ENCODE measurements at regions not wholly inside any gene's neighbourhood (a gene's known extent, or its start where the extent isn't known, plus 50 kb on each side); places are given as distances from the start of the nearest gene placed in this dataset.

DNA sequence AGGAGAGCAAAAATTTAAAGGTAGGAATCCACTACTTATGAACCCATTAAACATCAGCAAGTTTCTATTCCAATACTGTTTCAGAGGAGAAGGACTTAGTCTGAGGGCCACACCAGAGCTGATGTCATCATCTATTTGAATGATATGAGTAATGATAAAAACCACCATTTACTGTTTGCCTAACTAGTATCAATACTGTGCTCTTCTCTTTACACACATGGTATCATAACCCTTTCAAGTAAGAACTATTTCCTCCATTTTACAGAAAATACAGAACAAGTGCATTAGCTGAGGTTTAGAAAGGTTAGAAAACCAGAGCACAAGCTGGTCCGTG is 651.3 kb upstream of the KIRREL3 start:
- no peaks in the 10 kb centered on the region for H3K27me3 ChIP-seq (ENCODE audit: low read depth, low read length)
- no peaks in the 10 kb centered on the region for H3K4me1 ChIP-seq (ENCODE audit: low read length)
- H3K9ac ChIP-seq (ENCODE audit: low read length): no peak overlapping the region
- H3K9me3 ChIP-seq (ENCODE audit: insufficient read depth, low read length): no peaks in the 10 kb centered on the region
- H3K36me3 ChIP-seq (replicated peaks; ENCODE audit: low read depth, low read length): no peaks in the 10 kb centered on the region
- H3K27ac ChIP-seq (ENCODE audit: low read length): no peak overlapping the region
- no peaks in the 10 kb centered on the region for H4K20me1 ChIP-seq (ENCODE audit: insufficient read depth, low read length)
- no peak overlapping the region for H2AFZ ChIP-seq (ENCODE audit: low read depth, low read length)
- no peak for TF ChIP-seq EZH2phosphoT487 (IDR thresholded peaks at IDR 0.05; ENCODE audit: low read depth)
- TF ChIP-seq, protein P1, sequence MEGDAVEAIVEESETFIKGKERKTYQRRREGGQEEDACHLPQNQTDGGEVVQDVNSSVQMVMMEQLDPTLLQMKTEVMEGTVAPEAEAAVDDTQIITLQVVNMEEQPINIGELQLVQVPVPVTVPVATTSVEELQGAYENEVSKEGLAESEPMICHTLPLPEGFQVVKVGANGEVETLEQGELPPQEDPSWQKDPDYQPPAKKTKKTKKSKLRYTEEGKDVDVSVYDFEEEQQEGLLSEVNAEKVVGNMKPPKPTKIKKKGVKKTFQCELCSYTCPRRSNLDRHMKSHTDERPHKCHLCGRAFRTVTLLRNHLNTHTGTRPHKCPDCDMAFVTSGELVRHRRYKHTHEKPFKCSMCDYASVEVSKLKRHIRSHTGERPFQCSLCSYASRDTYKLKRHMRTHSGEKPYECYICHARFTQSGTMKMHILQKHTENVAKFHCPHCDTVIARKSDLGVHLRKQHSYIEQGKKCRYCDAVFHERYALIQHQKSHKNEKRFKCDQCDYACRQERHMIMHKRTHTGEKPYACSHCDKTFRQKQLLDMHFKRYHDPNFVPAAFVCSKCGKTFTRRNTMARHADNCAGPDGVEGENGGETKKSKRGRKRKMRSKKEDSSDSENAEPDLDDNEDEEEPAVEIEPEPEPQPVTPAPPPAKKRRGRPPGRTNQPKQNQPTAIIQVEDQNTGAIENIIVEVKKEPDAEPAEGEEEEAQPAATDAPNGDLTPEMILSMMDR (IDR thresholded peaks at IDR 0.05; ENCODE audit: low read depth, low read length): no peak
- H3K4me2 ChIP-seq (ENCODE audit: low read length): no peak overlapping the region
- H3K79me2 ChIP-seq (ENCODE audit: low read length): no peaks in the 10 kb centered on the region
- no peak overlapping the region for H3K4me3 ChIP-seq (ENCODE audit: low read length)

DNA sequence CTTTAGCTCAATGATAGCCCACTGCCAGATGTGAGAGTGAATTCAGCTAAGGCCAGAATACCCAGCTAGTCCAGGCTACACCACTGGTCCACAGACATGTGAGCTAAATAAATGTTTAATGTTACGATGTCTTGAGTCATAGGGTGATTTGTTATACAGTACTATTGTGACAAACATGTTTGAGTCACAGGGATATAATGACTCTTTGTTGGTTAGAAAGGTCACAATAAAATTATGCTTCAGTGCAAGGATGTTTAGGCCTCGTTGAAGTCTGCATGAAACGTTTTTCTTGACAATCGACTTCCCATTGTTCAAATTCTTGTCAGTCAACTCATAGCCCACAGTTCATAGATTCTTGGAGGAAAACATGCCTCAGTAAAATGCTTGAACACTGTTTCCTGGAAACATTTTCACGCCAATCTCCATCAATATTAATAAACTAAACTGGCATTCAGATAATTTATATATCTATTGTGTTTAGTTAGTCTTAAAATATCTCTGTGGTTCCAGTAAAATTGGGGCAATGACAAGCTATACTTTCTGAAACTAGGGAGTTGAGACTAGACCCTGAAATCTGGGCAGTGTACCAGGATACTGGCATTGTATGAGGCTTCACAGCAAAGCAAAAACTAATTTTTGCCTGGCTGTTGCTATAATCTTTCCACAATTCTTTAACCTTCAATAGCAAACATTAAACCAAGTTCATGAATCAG is 650.8 kb upstream of the KIRREL3 start:
- H4K20me1 ChIP-seq (ENCODE audit: insufficient read depth, low read length): no peaks in the 10 kb centered on the region
- H2AFZ ChIP-seq (ENCODE audit: low read depth, low read length): no peak overlapping the region
- no peak for TF ChIP-seq EZH2phosphoT487 (IDR thresholded peaks at IDR 0.05; ENCODE audit: low read depth)
- TF ChIP-seq, protein P1 (IDR thresholded peaks at IDR 0.05; ENCODE audit: low read depth, low read length): no peak
- H3K4me2 ChIP-seq (ENCODE audit: low read length): no peak overlapping the region
- H3K9me3 ChIP-seq (ENCODE audit: insufficient read depth, low read length): no peaks in the 10 kb centered on the region
- H3K9ac ChIP-seq (ENCODE audit: low read length): no peak overlapping the region
- no peaks in the 10 kb centered on the region for H3K36me3 ChIP-seq (replicated peaks; ENCODE audit: low read depth, low read length)
- no peak overlapping the region for H3K27ac ChIP-seq (ENCODE audit: low read length)
- no peaks in the 10 kb centered on the region for H3K27me3 ChIP-seq (ENCODE audit: low read depth, low read length)
- H3K4me1 ChIP-seq (ENCODE audit: low read length): no peaks in the 10 kb centered on the region
- H3K79me2 ChIP-seq (ENCODE audit: low read length): no peaks in the 10 kb centered on the region
- H3K4me3 ChIP-seq (ENCODE audit: low read length): no peak overlapping the region

DNA sequence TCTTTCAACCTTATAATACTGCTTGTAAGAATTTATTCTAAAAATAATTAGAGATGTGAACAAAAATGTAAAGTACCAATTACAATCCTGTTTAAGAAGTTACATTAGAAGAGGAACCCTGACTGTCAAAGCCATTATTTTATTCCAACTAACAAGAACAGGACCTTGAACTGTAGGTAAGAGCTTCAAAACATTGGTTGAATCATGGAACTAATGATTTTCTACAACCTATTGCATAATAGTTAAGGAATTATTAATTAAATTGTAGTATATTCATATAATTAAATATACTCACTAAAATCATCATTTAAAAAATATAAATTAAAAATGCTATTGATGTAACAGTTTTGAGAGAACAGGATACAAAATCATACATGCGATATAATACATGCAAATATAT is 649.4 kb upstream of the KIRREL3 start:
- H3K79me2 ChIP-seq (ENCODE audit: low read length): no peaks in the 10 kb centered on the region
- H3K4me3 ChIP-seq (ENCODE audit: low read length): no peak overlapping the region
- H3K27ac ChIP-seq (ENCODE audit: low read length): no peak overlapping the region
- no peak overlapping the region for H3K4me2 ChIP-seq (ENCODE audit: low read length)
- H3K27me3 ChIP-seq (ENCODE audit: low read depth, low read length): no peaks in the 10 kb centered on the region
- no peaks in the 10 kb centered on the region for H3K36me3 ChIP-seq (replicated peaks; ENCODE audit: low read depth, low read length)
- TF ChIP-seq, protein P1 (IDR thresholded peaks at IDR 0.05; ENCODE audit: low read depth, low read length): no peak
- no peak for TF ChIP-seq EZH2phosphoT487 (IDR thresholded peaks at IDR 0.05; ENCODE audit: low read depth)
- no peaks in the 10 kb centered on the region for H3K9me3 ChIP-seq (ENCODE audit: insufficient read depth, low read length)
- H3K4me1 ChIP-seq (ENCODE audit: low read length): no peaks in the 10 kb centered on the region
- no peak overlapping the region for H3K9ac ChIP-seq (ENCODE audit: low read length)
- no peak overlapping the region for H2AFZ ChIP-seq (ENCODE audit: low read depth, low read length)
- no peaks in the 10 kb centered on the region for H4K20me1 ChIP-seq (ENCODE audit: insufficient read depth, low read length)

DNA sequence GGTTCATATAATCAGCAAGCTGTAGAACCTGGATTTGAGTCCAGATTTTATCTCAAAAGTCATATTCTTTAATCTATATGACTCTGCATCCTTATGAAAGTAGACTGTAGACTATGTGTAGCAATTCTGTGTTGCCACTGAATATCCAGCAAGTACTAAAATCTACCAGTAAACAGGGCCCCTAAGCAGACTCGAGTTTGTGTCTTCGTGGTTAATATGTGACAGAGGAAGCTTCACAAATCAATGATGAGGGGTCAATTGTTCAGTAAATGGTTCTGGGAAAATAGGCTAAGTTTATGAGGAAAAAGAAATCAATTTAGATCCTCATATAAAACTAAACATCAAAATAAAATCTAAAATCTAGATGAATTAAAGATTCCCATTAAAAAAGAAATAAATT is 648.5 kb upstream of the KIRREL3 start:
- Histone ChIP-seq H3K36me3 (replicated peaks; ENCODE audit: low read depth, low read length) (no peaks in the 10 kb centered on the region), H3K79me2 (ENCODE audit: low read length) (no peaks in the 10 kb centered on the region), H3K4me1 (ENCODE audit: low read length) (no peaks in the 10 kb centered on the region), H3K4me3 (ENCODE audit: low read length) (no peak overlapping the region), H3K9me3 (ENCODE audit: insufficient read depth, low read length) (no peaks in the 10 kb centered on the region), H2AFZ (ENCODE audit: low read depth, low read length) (no peak overlapping the region), H3K27ac (ENCODE audit: low read length) (no peak overlapping the region), H3K27me3 (ENCODE audit: low read depth, low read length) (no peaks in the 10 kb centered on the region), H3K9ac (ENCODE audit: low read length) (no peak overlapping the region), H3K4me2 (ENCODE audit: low read length) (no peak overlapping the region), H4K20me1 (ENCODE audit: insufficient read depth, low read length) (no peaks in the 10 kb centered on the region)
- TF ChIP-seq, protein P1 (IDR thresholded peaks at IDR 0.05; ENCODE audit: low read depth, low read length): no peak
- TF ChIP-seq EZH2phosphoT487 (IDR thresholded peaks at IDR 0.05; ENCODE audit: low read depth): no peak

Measured in OCI-LY3 (cell line).